Type B pancreatic cell (in vitro differentiated cells): ENCODE measurements at regions not wholly inside any gene's neighbourhood (a gene's known extent, or its start where the extent isn't known, plus 50 kb on each side); places are given as distances from the start of the nearest gene placed in this dataset.

Source experiments
- DNase-seq: peaks from one replicate; pipeline ENCODE4 v3.0.0; 2021; ENCODE audit warnings: mixed read lengths; ENCODE audit not compliant: unreplicated experiment; ENCODE audit errors: extremely low spot score
- H3K27ac Mint-ChIP-seq: 2 replicates; pipeline ENCODE4 v1.8.0; 2021; ENCODE audit warnings: mild to moderate bottlenecking, mixed read lengths
- H3K27me3 Mint-ChIP-seq: 2 replicates; pipeline ENCODE4 v1.8.0; 2021; ENCODE audit warnings: mixed read lengths
- H3K36me3 Mint-ChIP-seq: 2 replicates; pipeline ENCODE4 v1.8.0; 2021; ENCODE audit warnings: mixed read lengths
- H3K4me1 Mint-ChIP-seq: one replicate; pipeline ENCODE4 v1.8.0; 2021; ENCODE audit warnings: mixed read lengths; ENCODE audit not compliant: unreplicated experiment
- H3K4me3 Mint-ChIP-seq: 2 replicates; pipeline ENCODE4 v1.8.0; 2021; ENCODE audit warnings: mild to moderate bottlenecking, mixed read lengths
- H3K9me3 Mint-ChIP-seq: 2 replicates; pipeline ENCODE4 v1.8.0; 2021; ENCODE audit warnings: mixed read lengths
- CTCF ChIP-seq: fragments of 200-600 bp; sonication (generic); conservative IDR thresholded peaks from 2 replicates; pipeline ENCODE4 v1.5.0; 2021; ENCODE audit warnings: antibody characterized with exemption, mild to moderate bottlenecking

GRCh38 chr7:133470-133869 is 58.9 kb upstream of the FAM20C start:
- peaks cover 4% of the 10 kb centered on the region for H3K9me3 Mint-ChIP-seq
- peaks cover 17% of the 10 kb centered on the region for H3K27me3 Mint-ChIP-seq
- no peak for TF ChIP-seq CTCF
- no peak overlapping the region for H3K27ac Mint-ChIP-seq
- no peaks in the 10 kb centered on the region for H3K36me3 Mint-ChIP-seq
- peaks cover 2% of the 10 kb centered on the region for H3K4me1 Mint-ChIP-seq
- no peak for DNase-seq
- H3K4me3 Mint-ChIP-seq = no peak overlapping the region

- peaks cover 17% of the 10 kb centered on the region for H3K27me3 Mint-ChIP-seq
- DNase-seq = no peak
- H3K9me3 Mint-ChIP-seq = peaks cover 4% of the 10 kb centered on the region
- TF ChIP-seq CTCF = no peak
- no peak overlapping the region for H3K4me3 Mint-ChIP-seq
- H3K36me3 Mint-ChIP-seq = no peaks in the 10 kb centered on the region
- H3K27ac Mint-ChIP-seq = no peak overlapping the region
- peaks cover 5% of the 10 kb centered on the region for H3K4me1 Mint-ChIP-seq
Observed at GRCh38 chr7:134029-134428, 58.3 kb upstream of the FAM20C start.

GRCh38 chr7:134561-135256 is 57.7 kb upstream of the FAM20C start:
- peaks cover 4% of the 10 kb centered on the region for H3K9me3 Mint-ChIP-seq
- peaks cover 5% of the 10 kb centered on the region for H3K4me1 Mint-ChIP-seq
- H3K27me3 Mint-ChIP-seq = peaks cover 17% of the 10 kb centered on the region
- H3K27ac Mint-ChIP-seq = no peak overlapping the region
- H3K4me3 Mint-ChIP-seq = no peak overlapping the region
- no peak for TF ChIP-seq CTCF
- no peak for DNase-seq
- H3K36me3 Mint-ChIP-seq = no peaks in the 10 kb centered on the region

GRCh38 chr7:135257-135653 is 57.1 kb upstream of the FAM20C start:
- no peak for DNase-seq
- Mint-ChIP-seq H3K36me3 (no peaks in the 10 kb centered on the region), H3K27me3 (peaks cover 17% of the 10 kb centered on the region), H3K4me3 (no peak overlapping the region), H3K4me1 (peaks cover 5% of the 10 kb centered on the region), H3K9me3 (peaks cover 4% of the 10 kb centered on the region), H3K27ac (no peak overlapping the region)
- TF ChIP-seq CTCF = no peak

- Mint-ChIP-seq H3K4me1 (peaks cover 5% of the 10 kb centered on the region), H3K27ac (no peak overlapping the region), H3K36me3 (no peaks in the 10 kb centered on the region), H3K27me3 (peaks cover 17% of the 10 kb centered on the region), H3K4me3 (no peak overlapping the region), H3K9me3 (peaks cover 4% of the 10 kb centered on the region)
- DNase-seq = no peak
- no peak for TF ChIP-seq CTCF
Observed at GRCh38 chr7:135731-136645, 56.4 kb upstream of the FAM20C start.
